ENCODE measurements at regions not wholly inside any gene's neighbourhood (a gene's known extent, or its start where the extent isn't known, plus 50 kb on each side); places are given as distances from the start of the nearest gene placed in this dataset.

GRCh38 chr21:15119486-15119885 is 54.7 kb upstream of the NRIP1 start:
- no TSS peak for BruUV-seq (replicated peaks)
- no peaks in the 10 kb centered on the region for H3K36me3 Mint-ChIP-seq (ENCODE audit: insufficient read depth, unreplicated experiment)
- peaks cover 9% of the 10 kb centered on the region for H3K4me1 Mint-ChIP-seq (ENCODE audit: insufficient read depth, unreplicated experiment)
- ChIA-PET CTCF (interaction anchor here (1.2 kb wide), 1 partner anchor 353 kb away, joined by 3 read pairs; no protein-coding TSS in a partner anchor), POLR2A (interaction anchor here (0.7 kb wide), 1 partner anchor 31 kb away, joined by 3 read pairs; no protein-coding TSS in a partner anchor)
- no peak for TF ChIP-seq CTCF (IDR thresholded peaks at IDR 0.05; ENCODE audit: unreplicated experiment)
- H3K27ac Mint-ChIP-seq (ENCODE audit: low read depth, unreplicated experiment) = no peak overlapping the region
- intact Hi-C loops (cut with micrococcal nuclease) = no loop called here
- H3K27me3 Mint-ChIP-seq (ENCODE audit: insufficient read depth, unreplicated experiment) = no peaks in the 10 kb centered on the region
- no peaks in the 10 kb centered on the region for H3K9me3 Mint-ChIP-seq (ENCODE audit: unreplicated experiment)
- no peak overlapping the region for H3K4me3 Mint-ChIP-seq (ENCODE audit: unreplicated experiment)
- no peak for DNase-seq (ENCODE audit: unreplicated experiment)

DNA sequence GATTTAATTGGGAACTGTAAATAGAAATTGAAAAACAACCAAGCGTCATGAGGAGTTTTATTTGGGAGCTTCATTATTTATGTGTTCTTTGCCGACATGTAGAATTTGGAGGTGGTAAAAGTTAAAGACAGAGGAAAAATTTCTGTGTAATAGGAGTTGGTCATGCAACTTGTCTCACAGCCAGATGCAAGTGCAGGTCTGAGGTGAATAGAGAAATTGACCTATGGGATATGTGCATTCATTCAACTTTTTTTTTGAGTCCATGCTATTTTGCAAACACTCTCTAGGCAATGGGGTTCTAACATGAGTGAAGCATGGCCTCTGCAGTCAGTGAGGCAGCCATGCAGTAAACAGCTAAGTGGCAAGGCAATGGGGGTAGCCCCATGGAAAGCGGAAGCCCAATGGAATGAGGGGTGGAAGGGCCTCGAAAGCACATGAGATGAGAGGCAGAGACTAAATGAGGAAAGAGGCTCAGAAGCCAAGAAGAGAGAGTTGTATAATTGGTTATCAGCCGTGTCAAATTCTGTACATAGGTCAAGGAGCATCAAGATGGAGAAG is 56.4 kb upstream of the NRIP1 start:
- Mint-ChIP-seq H3K9me3 (ENCODE audit: unreplicated experiment) (no peaks in the 10 kb centered on the region), H3K4me3 (ENCODE audit: unreplicated experiment) (no peak overlapping the region), H3K36me3 (ENCODE audit: insufficient read depth, unreplicated experiment) (no peaks in the 10 kb centered on the region), H3K27me3 (ENCODE audit: insufficient read depth, unreplicated experiment) (no peaks in the 10 kb centered on the region), H3K27ac (ENCODE audit: low read depth, unreplicated experiment) (no peak overlapping the region), H3K4me1 (ENCODE audit: insufficient read depth, unreplicated experiment) (peaks cover 9% of the 10 kb centered on the region)
- intact Hi-C loops (cut with micrococcal nuclease) = no loop called here
- CTCF ChIA-PET = interaction anchor here (0.5 to 1.3 kb wide), 3 partner anchors 320 to 392 kb away, joined by 3 read pairs; no protein-coding TSS in a partner anchor
- DNase-seq (ENCODE audit: unreplicated experiment) = no peak
- POLR2A ChIA-PET = interaction anchor here (0.7 to 1.5 kb wide), 3 partner anchors 9 to 35 kb away, joined by 3 to 5 read pairs (median 3); no protein-coding TSS in a partner anchor
- no TSS peak for BruUV-seq (replicated peaks)
- TF ChIP-seq CTCF (IDR thresholded peaks at IDR 0.05; ENCODE audit: unreplicated experiment) = no peak

DNA sequence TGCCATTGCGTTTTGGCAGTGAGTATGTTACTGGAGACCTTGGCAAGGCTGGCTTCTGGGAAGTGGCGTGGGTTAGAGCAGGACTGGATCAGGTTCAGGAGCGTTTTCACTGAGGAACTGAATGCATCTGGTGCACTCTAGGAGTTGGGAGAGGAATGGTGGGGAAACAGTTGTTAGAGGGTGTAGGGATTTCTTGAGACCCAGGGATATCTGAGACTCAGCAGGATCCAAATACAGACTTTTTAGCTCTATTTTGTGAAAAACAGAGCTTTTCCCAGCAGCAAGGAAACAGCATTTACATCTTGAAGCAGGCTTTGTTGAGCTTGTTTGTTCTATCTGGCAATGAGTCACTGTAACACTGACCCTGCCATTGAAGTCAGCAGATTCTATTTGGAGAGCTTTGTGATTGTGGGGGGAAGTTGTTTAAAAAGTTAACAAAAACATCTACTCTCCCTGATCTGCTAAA is 56.9 kb upstream of the NRIP1 start:
- Mint-ChIP-seq H3K27ac (ENCODE audit: low read depth, unreplicated experiment) (no peak overlapping the region), H3K4me1 (ENCODE audit: insufficient read depth, unreplicated experiment) (peaks cover 9% of the 10 kb centered on the region), H3K36me3 (ENCODE audit: insufficient read depth, unreplicated experiment) (no peaks in the 10 kb centered on the region), H3K9me3 (ENCODE audit: unreplicated experiment) (no peaks in the 10 kb centered on the region), H3K4me3 (ENCODE audit: unreplicated experiment) (no peak overlapping the region), H3K27me3 (ENCODE audit: insufficient read depth, unreplicated experiment) (no peaks in the 10 kb centered on the region)
- TF ChIP-seq CTCF (IDR thresholded peaks at IDR 0.05; ENCODE audit: unreplicated experiment) = no peak
- BruUV-seq (replicated peaks) = no TSS peak
- POLR2A ChIA-PET = interaction anchor here (0.6 to 1.5 kb wide), 2 partner anchors 13 to 17 kb away, joined by 3 to 5 read pairs; no protein-coding TSS in a partner anchor
- intact Hi-C loops (cut with micrococcal nuclease) = no loop called here
- no peak for DNase-seq (ENCODE audit: unreplicated experiment)
- CTCF ChIA-PET = interaction anchor here (0.6 to 1.3 kb wide), 2 partner anchors 361 to 392 kb away, joined by 3 read pairs; no protein-coding TSS in a partner anchor

DNA sequence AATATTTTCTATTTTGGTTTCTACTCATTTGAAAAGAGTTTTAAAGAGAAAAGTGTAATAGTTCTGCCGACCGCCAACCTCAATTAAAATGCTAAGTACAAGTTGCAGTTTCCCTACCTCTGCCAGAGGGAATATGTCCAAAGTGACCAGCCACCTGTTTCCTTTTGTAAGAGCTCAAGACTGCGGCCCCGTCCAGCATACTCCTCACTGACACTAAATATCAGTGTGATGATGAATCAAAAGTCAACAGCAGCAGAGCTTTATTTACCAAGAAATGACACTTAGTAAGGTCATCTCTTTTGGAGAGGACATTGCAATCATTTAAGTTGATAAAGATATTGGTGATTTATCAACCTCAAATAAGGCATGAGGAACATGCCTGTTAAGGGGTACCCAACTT is 57.4 kb upstream of the NRIP1 start:
- Mint-ChIP-seq H3K27ac (ENCODE audit: low read depth, unreplicated experiment) (no peak overlapping the region), H3K9me3 (ENCODE audit: unreplicated experiment) (no peaks in the 10 kb centered on the region), H3K4me3 (ENCODE audit: unreplicated experiment) (no peak overlapping the region), H3K4me1 (ENCODE audit: insufficient read depth, unreplicated experiment) (peaks cover 9% of the 10 kb centered on the region), H3K27me3 (ENCODE audit: insufficient read depth, unreplicated experiment) (no peaks in the 10 kb centered on the region), H3K36me3 (ENCODE audit: insufficient read depth, unreplicated experiment) (no peaks in the 10 kb centered on the region)
- ChIA-PET POLR2A (interaction anchor here (0.6 to 1.5 kb wide), 2 partner anchors 13 to 16 kb away, joined by 3 to 5 read pairs; no protein-coding TSS in a partner anchor), CTCF (no interaction called here)
- DNase-seq (ENCODE audit: unreplicated experiment) = no peak
- intact Hi-C loops (cut with micrococcal nuclease) = no loop called here
- TF ChIP-seq CTCF (IDR thresholded peaks at IDR 0.05; ENCODE audit: unreplicated experiment) = no peak
- no TSS peak for BruUV-seq (replicated peaks)

Data from MCF 10A (cell line).